Hepatocyte (in vitro differentiated cells): ENCODE measurements at regions not wholly inside any gene's neighbourhood (a gene's known extent, or its start where the extent isn't known, plus 50 kb on each side); places are given as distances from the start of the nearest gene placed in this dataset.
"Not testable (repeated sequence)": the region's sequence is repeated elsewhere in the genome, so short reads cannot be mapped to it uniquely, and the experiment has no call there.

Experiments used
- DNase-seq: peaks from one replicate; pipeline ENCODE4 v3.0.0-alpha.2; 2016; ENCODE audit warnings: low spot score
- H2AFZ ChIP-seq: fragments of 200-600 bp; sonication (generic); 2 replicates; pipeline ENCODE4 v1.6.0; 2016; ENCODE audit warnings: antibody characterized with exemption, mild to moderate bottlenecking
- H3K27ac ChIP-seq: fragments of 200-600 bp; sonication (generic); 2 replicates; pipeline ENCODE4 v1.5.1; 2016; ENCODE audit warnings: mild to moderate bottlenecking
- H3K27me3 ChIP-seq: fragments of 200-600 bp; sonication (generic); 2 replicates; pipeline ENCODE4 v1.6.1; 2016
- H3K36me3 ChIP-seq: fragments of 200-600 bp; sonication (generic); replicated peaks from 2 replicates; pipeline ENCODE4 v1.5.1; 2016; ENCODE audit warnings: low read depth; ENCODE audit not compliant: insufficient read depth
- H3K4me1 ChIP-seq: fragments of 200-600 bp; sonication (generic); 2 replicates; pipeline ENCODE4 v1.5.1; 2016; ENCODE audit warnings: mild to moderate bottlenecking, moderate library complexity; ENCODE audit not compliant: insufficient read depth
- H3K4me2 ChIP-seq: fragments of 200-600 bp; sonication (generic); 2 replicates; pipeline ENCODE4 v1.6.0; 2016
- H3K4me3 ChIP-seq: fragments of 200-600 bp; sonication (generic); 2 replicates; pipeline ENCODE4 v1.5.1; 2016; ENCODE audit warnings: mild to moderate bottlenecking
- H3K79me2 ChIP-seq: fragments of 200-600 bp; sonication (generic); 2 replicates; pipeline ENCODE4 v1.6.0; 2017; ENCODE audit warnings: mild to moderate bottlenecking
- H3K9me2 ChIP-seq: fragments of 200-600 bp; sonication (generic); replicated peaks from 2 replicates; pipeline ENCODE4 v1.6.0; 2017; ENCODE audit warnings: mild to moderate bottlenecking; ENCODE audit not compliant: insufficient read depth
- H3K9me3 ChIP-seq: fragments of 200-600 bp; sonication (generic); 2 replicates; pipeline ENCODE4 v1.5.1; 2016; ENCODE audit warnings: low read depth, mild to moderate bottlenecking
- H4K20me1 ChIP-seq: fragments of 200-600 bp; sonication (generic); 2 replicates; pipeline ENCODE4 v1.6.0; 2016; ENCODE audit warnings: mild to moderate bottlenecking; ENCODE audit not compliant: insufficient read depth, poor library complexity, severe bottlenecking
- EZH2 ChIP-seq: fragments of 200-600 bp; sonication (generic); IDR thresholded peaks from 2 replicates; pipeline ENCODE4 v1.6.1; 2016; ENCODE audit warnings: antibody characterized with exemption, mild to moderate bottlenecking, borderline replicate concordance
- EZH2phosphoT487 ChIP-seq: fragments of 200-600 bp; sonication (generic); IDR thresholded peaks from one replicate; pipeline ENCODE4 v1.6.1; 2018; ENCODE audit warnings: antibody characterized with exemption, mild to moderate bottlenecking, low read depth, moderate library complexity; ENCODE audit not compliant: unreplicated experiment, severe bottlenecking
- WGBS: methylation state at CpG from one replicate; pipeline ENCODE4 v1.1.6; 2016; ENCODE audit warnings: low lambda C conversion rate; ENCODE audit errors: missing lambda C conversion rate; 5-methylcytosine and 5-hydroxymethylcytosine counted together
- TF ChIP-seq, protein P1 (sequence below): fragments of 200-600 bp; sonication (generic); IDR thresholded peaks from 2 replicates; pipeline ENCODE4 v1.5.1; 2016; ENCODE audit warnings: antibody characterized with exemption, mild to moderate bottlenecking; ENCODE audit not compliant: poor library complexity

DNA sequence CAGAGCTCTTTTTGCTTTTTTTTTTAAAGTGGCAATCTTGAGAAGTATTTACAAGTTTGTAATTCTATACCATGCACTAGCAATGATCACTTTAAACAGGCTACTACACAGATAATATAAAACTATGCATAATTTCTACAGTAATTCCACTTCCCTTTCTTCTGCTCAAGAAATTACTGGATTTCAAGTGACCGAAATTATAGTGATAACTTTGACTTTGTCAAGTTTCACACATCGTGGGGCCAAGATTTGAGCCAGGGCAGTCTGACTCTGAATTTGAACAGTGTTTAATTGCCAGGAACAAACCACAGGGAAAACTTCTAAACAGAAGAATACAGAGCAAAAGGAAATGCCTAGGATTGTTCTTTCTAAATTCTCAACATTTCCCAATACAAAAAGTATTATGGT lies 288.3 kb upstream of the MKLN1 start:
- no peak overlapping the region for H3K4me2 ChIP-seq
- H3K4me3 ChIP-seq = no peak overlapping the region
- H3K9me2 ChIP-seq = no peaks in the 10 kb centered on the region
- peaks cover 3% of the 10 kb centered on the region for H4K20me1 ChIP-seq
- H3K9me3 ChIP-seq = no peaks in the 10 kb centered on the region
- TF ChIP-seq, protein P1, sequence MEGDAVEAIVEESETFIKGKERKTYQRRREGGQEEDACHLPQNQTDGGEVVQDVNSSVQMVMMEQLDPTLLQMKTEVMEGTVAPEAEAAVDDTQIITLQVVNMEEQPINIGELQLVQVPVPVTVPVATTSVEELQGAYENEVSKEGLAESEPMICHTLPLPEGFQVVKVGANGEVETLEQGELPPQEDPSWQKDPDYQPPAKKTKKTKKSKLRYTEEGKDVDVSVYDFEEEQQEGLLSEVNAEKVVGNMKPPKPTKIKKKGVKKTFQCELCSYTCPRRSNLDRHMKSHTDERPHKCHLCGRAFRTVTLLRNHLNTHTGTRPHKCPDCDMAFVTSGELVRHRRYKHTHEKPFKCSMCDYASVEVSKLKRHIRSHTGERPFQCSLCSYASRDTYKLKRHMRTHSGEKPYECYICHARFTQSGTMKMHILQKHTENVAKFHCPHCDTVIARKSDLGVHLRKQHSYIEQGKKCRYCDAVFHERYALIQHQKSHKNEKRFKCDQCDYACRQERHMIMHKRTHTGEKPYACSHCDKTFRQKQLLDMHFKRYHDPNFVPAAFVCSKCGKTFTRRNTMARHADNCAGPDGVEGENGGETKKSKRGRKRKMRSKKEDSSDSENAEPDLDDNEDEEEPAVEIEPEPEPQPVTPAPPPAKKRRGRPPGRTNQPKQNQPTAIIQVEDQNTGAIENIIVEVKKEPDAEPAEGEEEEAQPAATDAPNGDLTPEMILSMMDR = no peak
- TF ChIP-seq EZH2phosphoT487 (no peak), EZH2 (no peak)
- no peak for DNase-seq
- H3K27me3 ChIP-seq = no peaks in the 10 kb centered on the region
- 73% methylated on average over 2 of the region's 2 CpGs for WGBS
- no peak overlapping the region for H2AFZ ChIP-seq
- H3K4me1 ChIP-seq = no peaks in the 10 kb centered on the region
- no peaks in the 10 kb centered on the region for H3K79me2 ChIP-seq
- H3K27ac ChIP-seq = no peak overlapping the region
- no peaks in the 10 kb centered on the region for H3K36me3 ChIP-seq

DNA sequence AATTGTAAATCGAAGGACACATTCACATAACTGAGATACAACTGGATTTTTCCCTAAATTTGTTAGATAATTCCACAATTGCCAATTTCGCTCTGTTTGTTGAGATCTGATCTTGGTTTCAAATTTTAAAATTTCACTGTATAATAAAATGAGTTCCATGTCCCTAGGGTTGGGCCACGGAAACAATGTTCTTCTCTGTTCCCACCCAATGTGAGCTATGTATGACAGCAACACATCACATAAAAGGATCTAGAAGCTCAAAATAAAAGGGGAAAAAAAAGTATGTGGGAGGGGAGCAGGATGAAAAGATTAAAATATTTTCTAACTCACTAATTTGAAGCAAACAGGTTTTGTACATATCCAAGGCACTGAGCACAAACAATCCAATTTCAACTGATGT lies 287.8 kb upstream of the MKLN1 start:
- WGBS = 90% methylated on average over 3 of the region's 3 CpGs
- DNase-seq = no peak
- Histone ChIP-seq H2AFZ (no peak overlapping the region), H3K79me2 (no peaks in the 10 kb centered on the region), H3K27me3 (no peaks in the 10 kb centered on the region), H3K9me2 (no peaks in the 10 kb centered on the region), H3K4me2 (peak overlapping the region; percentile 14), H3K36me3 (no peaks in the 10 kb centered on the region), H3K4me1 (no peaks in the 10 kb centered on the region), H3K4me3 (no peak overlapping the region), H3K9me3 (no peaks in the 10 kb centered on the region), H4K20me1 (peaks cover 3% of the 10 kb centered on the region), H3K27ac (no peak overlapping the region)
- TF ChIP-seq EZH2phosphoT487 (no peak), EZH2 (no peak)
- TF ChIP-seq, protein P1 = no peak

DNA sequence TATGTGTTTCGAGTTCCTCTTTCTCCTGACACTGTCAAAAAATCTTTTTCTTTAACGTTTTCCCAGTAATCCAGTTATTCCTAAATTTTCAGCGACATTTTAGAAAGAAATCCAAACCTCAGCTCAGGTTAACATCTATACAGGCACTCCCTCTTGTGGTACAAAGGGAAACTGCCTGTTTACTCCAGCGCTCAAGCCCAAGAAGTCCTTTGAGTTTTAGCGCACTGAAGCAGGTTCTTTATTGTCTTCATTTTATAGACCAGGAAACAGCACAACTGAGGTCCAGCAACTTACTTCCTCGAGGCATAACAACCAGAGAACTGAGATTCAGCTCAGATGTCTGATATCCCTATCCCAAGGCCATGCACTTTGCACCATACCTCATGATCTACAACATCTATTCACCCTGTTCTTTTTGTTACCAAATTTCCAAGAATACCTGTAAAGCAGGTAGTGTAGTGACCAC lies 287.2 kb upstream of the MKLN1 start:
- Histone ChIP-seq H3K4me1 (no peaks in the 10 kb centered on the region), H3K9me2 (no peaks in the 10 kb centered on the region), H4K20me1 (peaks cover 1% of the 10 kb centered on the region), H3K27ac (no peak overlapping the region), H3K4me3 (no peak overlapping the region), H3K9me3 (no peaks in the 10 kb centered on the region), H3K4me2 (peak overlapping the region; percentile 14), H2AFZ (no peak overlapping the region), H3K79me2 (no peaks in the 10 kb centered on the region), H3K36me3 (no peaks in the 10 kb centered on the region), H3K27me3 (no peaks in the 10 kb centered on the region)
- DNase-seq = peak; percentile 79
- TF ChIP-seq, protein P1 = peak; percentile 93
- no peak for TF ChIP-seq EZH2phosphoT487
- TF ChIP-seq EZH2 = no peak
- WGBS = 9% methylated on average over 6 of the region's 6 CpGs

DNA sequence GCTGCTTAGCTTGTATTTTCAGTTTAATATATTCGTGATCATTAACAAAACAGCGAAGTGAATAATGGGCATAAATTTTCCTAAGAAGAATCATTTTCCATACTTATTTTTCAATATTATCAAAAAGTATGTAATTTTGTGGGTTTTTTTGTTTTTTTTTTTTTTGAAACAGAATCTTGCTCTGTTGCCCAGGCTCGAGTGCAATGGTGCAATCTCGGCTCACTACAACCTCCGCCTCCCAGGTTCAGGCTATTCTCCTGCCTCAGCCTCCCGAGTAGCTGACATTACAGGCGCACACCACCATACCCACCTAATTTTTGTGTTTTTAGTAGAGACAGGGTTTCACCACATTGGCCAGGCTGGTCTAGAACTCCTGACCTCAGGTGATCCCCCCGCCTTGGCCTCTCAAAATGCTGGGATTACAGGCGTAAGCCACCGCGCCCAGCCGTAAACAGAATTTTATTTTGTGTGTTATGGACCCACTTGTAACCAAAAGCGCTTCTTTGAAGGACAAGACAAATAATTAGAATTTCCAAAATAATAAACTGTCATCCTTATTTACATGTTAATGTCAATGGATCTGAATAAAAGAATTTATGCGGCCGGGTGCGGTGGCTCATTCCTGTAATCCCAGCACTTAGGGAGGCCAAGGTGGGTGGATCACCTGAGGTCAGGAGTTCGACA lies 286.5 kb upstream of the MKLN1 start:
- H3K27ac ChIP-seq, H3K79me2 ChIP-seq: not testable (repeated sequence)

More for the DNA sequence above, 286.5 kb upstream of the MKLN1 start:
- 94% methylated on average over 17 of the region's 17 CpGs for WGBS
- H2AFZ ChIP-seq, H3K4me2 ChIP-seq, H3K9me3 ChIP-seq, H3K27me3 ChIP-seq, DNase-seq, H3K4me3 ChIP-seq, H3K4me1 ChIP-seq, H3K9me2 ChIP-seq, H4K20me1 ChIP-seq, H3K36me3 ChIP-seq: not testable (repeated sequence)
